HUES48 (cell line): ENCODE measurements at regions not wholly inside any gene's neighbourhood (a gene's known extent, or its start where the extent isn't known, plus 50 kb on each side); places are given as distances from the start of the nearest gene placed in this dataset.
"Not testable (repeated sequence)": the region's sequence is repeated elsewhere in the genome, so short reads cannot be mapped to it uniquely, and the experiment has no call there.

Experiments used
- H3K27ac ChIP-seq: one replicate; pipeline ENCODE4 v1.7.0; 2013; ENCODE audit warnings: low read depth, low read length, inconsistent platforms
- H3K27me3 ChIP-seq: 2 replicates; pipeline ENCODE4 v1.6.1; 2013; ENCODE audit warnings: mild to moderate bottlenecking, low read length; ENCODE audit not compliant: control insufficient read depth, insufficient read depth
- H3K36me3 ChIP-seq: 2 replicates; pipeline ENCODE4 v1.6.1; 2013; ENCODE audit warnings: low read length; ENCODE audit not compliant: control insufficient read depth, insufficient read depth
- H3K4me1 ChIP-seq: 2 replicates; pipeline ENCODE4 v1.6.1; 2013; ENCODE audit warnings: mild to moderate bottlenecking, low read length; ENCODE audit not compliant: control insufficient read depth, insufficient read depth
- H3K4me3 ChIP-seq: 2 replicates; pipeline ENCODE4 v1.5.1; 2013; ENCODE audit warnings: mild to moderate bottlenecking, low read depth, low read length
- H3K9ac ChIP-seq: 2 replicates; pipeline ENCODE4 v1.6.1; 2013; ENCODE audit warnings: mild to moderate bottlenecking, low read depth, low read length, moderate library complexity
- H3K9me3 ChIP-seq: 2 replicates; pipeline ENCODE4 v1.6.1; 2013; ENCODE audit warnings: low read length; ENCODE audit not compliant: control insufficient read depth, insufficient read depth

GRCh38 chr21:32957545-32957944 is 68.2 kb upstream of the OLIG2 start:
- H3K9ac ChIP-seq = no peak overlapping the region
- no peak overlapping the region for H3K27ac ChIP-seq
- no peak overlapping the region for H3K4me3 ChIP-seq
- H3K36me3 ChIP-seq = no peaks in the 10 kb centered on the region
- 0 out of 2 replicates have a peak, but pooled peaks cover 3% of the 10 kb centered on the region for H3K9me3 ChIP-seq
- H3K4me1 ChIP-seq = peaks cover 32% of the 10 kb centered on the region
- H3K27me3 ChIP-seq = no peaks in the 10 kb centered on the region

GRCh38 chr21:32958288-32959002 is 67.3 kb upstream of the OLIG2 start:
- Histone ChIP-seq H3K4me3 (no peak overlapping the region), H3K4me1 (peaks cover 30% of the 10 kb centered on the region), H3K27me3 (no peaks in the 10 kb centered on the region), H3K9ac (no peak overlapping the region), H3K36me3 (no peaks in the 10 kb centered on the region), H3K27ac (no peak overlapping the region), H3K9me3 (0 out of 2 replicates have a peak, but pooled peaks cover 3% of the 10 kb centered on the region)

- H3K36me3 ChIP-seq = no peaks in the 10 kb centered on the region
- no peak overlapping the region for H3K9ac ChIP-seq
- no peak overlapping the region for H3K27ac ChIP-seq
- no peaks in the 10 kb centered on the region for H3K27me3 ChIP-seq
- H3K9me3 ChIP-seq = 0 out of 2 replicates have a peak, but pooled peaks cover 3% of the 10 kb centered on the region
- no peak overlapping the region for H3K4me3 ChIP-seq
- peaks cover 23% of the 10 kb centered on the region for H3K4me1 ChIP-seq
These were observed 63.5 kb upstream of the OLIG2 start for GRCh38 chr21:32962268-32962667.

GRCh38 chr21:32965129-32965680 is 60.5 kb upstream of the OLIG2 start:
- Histone ChIP-seq H3K36me3 (no peaks in the 10 kb centered on the region), H3K27me3 (no peaks in the 10 kb centered on the region), H3K9me3 (0 out of 2 replicates have a peak, but pooled peaks cover 7% of the 10 kb centered on the region), H3K27ac (no peak overlapping the region), H3K9ac (no peak overlapping the region), H3K4me1 (peaks cover 16% of the 10 kb centered on the region), H3K4me3 (no peak overlapping the region)

- Histone ChIP-seq H3K9ac (no peak overlapping the region), H3K4me3 (no peak overlapping the region), H3K27me3 (no peaks in the 10 kb centered on the region), H3K4me1 (peaks cover 16% of the 10 kb centered on the region), H3K9me3 (0 out of 2 replicates have a peak, but pooled peaks cover 7% of the 10 kb centered on the region), H3K27ac (no peak overlapping the region), H3K36me3 (no peaks in the 10 kb centered on the region)
These were observed 59.6 kb upstream of the OLIG2 start for GRCh38 chr21:32966120-32966519.

GRCh38 chr21:32968103-32968502 is 57.6 kb upstream of the OLIG2 start:
- H3K9ac ChIP-seq, H3K36me3 ChIP-seq, H3K27me3 ChIP-seq, H3K9me3 ChIP-seq, H3K27ac ChIP-seq, H3K4me3 ChIP-seq: not testable (repeated sequence)
- peaks cover 16% of the 10 kb centered on the region for H3K4me1 ChIP-seq

- Histone ChIP-seq H3K9me3 (no peaks in the 10 kb centered on the region), H3K27me3 (no peaks in the 10 kb centered on the region), H3K4me1 (no peaks in the 10 kb centered on the region), H3K9ac (no peak overlapping the region), H3K4me3 (no peak overlapping the region), H3K36me3 (no peaks in the 10 kb centered on the region), H3K27ac (no peak overlapping the region)
These were observed 51.1 kb upstream of the OLIG2 start for GRCh38 chr21:32974653-32975052.

- Histone ChIP-seq H3K9me3 (no peaks in the 10 kb centered on the region), H3K36me3 (no peaks in the 10 kb centered on the region), H3K4me1 (no peaks in the 10 kb centered on the region), H3K9ac (no peak overlapping the region), H3K27ac (no peak overlapping the region), H3K27me3 (no peaks in the 10 kb centered on the region), H3K4me3 (no peak overlapping the region)
These were observed 49.8 kb upstream of the OLIG2 start for GRCh38 chr21:32975811-32976431.
